ENCODE measurements at regions not wholly inside any gene's neighbourhood (a gene's known extent, or its start where the extent isn't known, plus 50 kb on each side); places are given as distances from the start of the nearest gene placed in this dataset.

DNA sequence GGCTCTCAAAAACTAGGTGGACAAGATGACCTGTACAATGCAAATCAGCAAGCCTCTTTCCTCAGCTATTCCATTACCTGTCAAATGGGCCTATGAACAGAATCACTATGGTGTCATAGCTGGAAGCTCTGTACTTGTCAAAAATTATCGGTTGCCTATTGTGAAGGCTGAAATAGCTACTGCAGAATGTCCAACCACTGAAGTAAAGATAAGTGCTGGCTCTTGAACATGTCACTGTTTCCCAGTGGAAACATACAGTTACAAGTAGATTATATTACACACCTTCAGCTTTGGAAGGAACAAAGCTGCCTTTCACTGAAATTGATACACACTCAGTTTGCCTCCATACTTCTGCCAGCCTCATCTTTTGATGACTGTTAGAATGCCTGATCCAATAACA lies 55.5 kb upstream of the PCDH9 start:
- ChIA-PET CTCF (no interaction called here), POLR2A (ENCODE audit: unreplicated experiment) (no interaction called here)
- no peak overlapping the region for H2AFZ ChIP-seq (ENCODE audit: low read length)
- no peaks in the 10 kb centered on the region for H3K9me2 ChIP-seq (replicated peaks; ENCODE audit: low read length)
- DNase-seq = no peak
- ATAC-seq = no peak
- H3K4me1 ChIP-seq (ENCODE audit: insufficient read depth, low read length) = no peaks in the 10 kb centered on the region
- intact Hi-C loops (cut with micrococcal nuclease) = no loop called here
- H3K36me3 ChIP-seq (ENCODE audit: low read depth, low read length) = no peaks in the 10 kb centered on the region
- no peaks in the 10 kb centered on the region for H3F3A ChIP-seq (ENCODE audit: low read length, unreplicated experiment)
- no peak overlapping the region for H3K4me2 ChIP-seq (ENCODE audit: low read length)
- no peak overlapping the region for H3K27ac ChIP-seq (ENCODE audit: low read length)
- H3K27me3 ChIP-seq (ENCODE audit: low read length) = no peaks in the 10 kb centered on the region
- H4K20me1 ChIP-seq (ENCODE audit: low read length) = no peaks in the 10 kb centered on the region
- no peak overlapping the region for H3K4me3 ChIP-seq (ENCODE audit: low read length)
- BruUV-seq (replicated peaks) = no TSS peak
- H3K9ac ChIP-seq (ENCODE audit: low read length) = no peak overlapping the region
- TF ChIP-seq, protein P1, sequence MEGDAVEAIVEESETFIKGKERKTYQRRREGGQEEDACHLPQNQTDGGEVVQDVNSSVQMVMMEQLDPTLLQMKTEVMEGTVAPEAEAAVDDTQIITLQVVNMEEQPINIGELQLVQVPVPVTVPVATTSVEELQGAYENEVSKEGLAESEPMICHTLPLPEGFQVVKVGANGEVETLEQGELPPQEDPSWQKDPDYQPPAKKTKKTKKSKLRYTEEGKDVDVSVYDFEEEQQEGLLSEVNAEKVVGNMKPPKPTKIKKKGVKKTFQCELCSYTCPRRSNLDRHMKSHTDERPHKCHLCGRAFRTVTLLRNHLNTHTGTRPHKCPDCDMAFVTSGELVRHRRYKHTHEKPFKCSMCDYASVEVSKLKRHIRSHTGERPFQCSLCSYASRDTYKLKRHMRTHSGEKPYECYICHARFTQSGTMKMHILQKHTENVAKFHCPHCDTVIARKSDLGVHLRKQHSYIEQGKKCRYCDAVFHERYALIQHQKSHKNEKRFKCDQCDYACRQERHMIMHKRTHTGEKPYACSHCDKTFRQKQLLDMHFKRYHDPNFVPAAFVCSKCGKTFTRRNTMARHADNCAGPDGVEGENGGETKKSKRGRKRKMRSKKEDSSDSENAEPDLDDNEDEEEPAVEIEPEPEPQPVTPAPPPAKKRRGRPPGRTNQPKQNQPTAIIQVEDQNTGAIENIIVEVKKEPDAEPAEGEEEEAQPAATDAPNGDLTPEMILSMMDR (conservative IDR thresholded peaks at IDR 0.05; ENCODE audit: low read depth, low read length) = no peak
- TF ChIP-seq EZH2 (IDR thresholded peaks at IDR 0.05; ENCODE audit: low read length, unreplicated experiment) = no peak
- no peak for TF ChIP-seq EZH2phosphoT487 (IDR thresholded peaks at IDR 0.05; ENCODE audit: borderline replicate concordance, low read length)
- H3K79me2 ChIP-seq (ENCODE audit: low read length) = no peaks in the 10 kb centered on the region
- H3K9me3 ChIP-seq (ENCODE audit: low read length) = no peaks in the 10 kb centered on the region

DNA sequence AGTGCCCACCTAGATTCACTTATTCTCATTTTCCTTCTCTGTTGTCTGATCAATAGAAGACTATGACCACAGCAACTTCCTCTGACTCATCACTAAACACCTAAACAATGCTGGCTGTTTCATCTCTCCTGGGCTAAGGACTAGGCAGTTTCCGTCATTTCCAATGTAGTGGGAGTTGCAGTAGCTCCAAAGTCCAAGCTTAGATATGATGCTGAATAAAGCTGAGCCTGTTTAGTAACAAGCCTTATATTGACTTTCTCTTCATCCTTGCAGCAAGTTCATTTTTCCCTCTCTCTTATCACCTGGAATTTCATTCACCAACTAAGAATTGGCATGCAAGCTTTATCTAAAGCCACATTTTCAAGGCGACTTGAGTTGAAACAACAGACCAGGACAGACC lies 53.5 kb upstream of the PCDH9 start:
- TF ChIP-seq EZH2phosphoT487 (IDR thresholded peaks at IDR 0.05; ENCODE audit: borderline replicate concordance, low read length) (no peak), EZH2 (IDR thresholded peaks at IDR 0.05; ENCODE audit: low read length, unreplicated experiment) (no peak)
- TF ChIP-seq, protein P1 (conservative IDR thresholded peaks at IDR 0.05; ENCODE audit: low read depth, low read length) = no peak
- POLR2A ChIA-PET (ENCODE audit: unreplicated experiment) = no interaction called here
- Histone ChIP-seq H3K9me2 (replicated peaks; ENCODE audit: low read length) (no peaks in the 10 kb centered on the region), H3F3A (ENCODE audit: low read length, unreplicated experiment) (no peaks in the 10 kb centered on the region), H3K4me2 (ENCODE audit: low read length) (no peak overlapping the region), H3K27me3 (ENCODE audit: low read length) (no peaks in the 10 kb centered on the region), H3K36me3 (ENCODE audit: low read depth, low read length) (no peaks in the 10 kb centered on the region), H3K79me2 (ENCODE audit: low read length) (no peaks in the 10 kb centered on the region), H3K4me1 (ENCODE audit: insufficient read depth, low read length) (no peaks in the 10 kb centered on the region), H2AFZ (ENCODE audit: low read length) (no peak overlapping the region), H3K4me3 (ENCODE audit: low read length) (no peak overlapping the region), H3K9me3 (ENCODE audit: low read length) (no peaks in the 10 kb centered on the region), H3K9ac (ENCODE audit: low read length) (no peak overlapping the region), H3K27ac (ENCODE audit: low read length) (no peak overlapping the region), H4K20me1 (ENCODE audit: low read length) (no peaks in the 10 kb centered on the region)
- DNase-seq (peak; percentile 3), ATAC-seq (no peak)
- intact Hi-C loops (cut with micrococcal nuclease) = no loop called here
- CTCF ChIA-PET = no interaction called here
- no TSS peak for BruUV-seq (replicated peaks)

DNA sequence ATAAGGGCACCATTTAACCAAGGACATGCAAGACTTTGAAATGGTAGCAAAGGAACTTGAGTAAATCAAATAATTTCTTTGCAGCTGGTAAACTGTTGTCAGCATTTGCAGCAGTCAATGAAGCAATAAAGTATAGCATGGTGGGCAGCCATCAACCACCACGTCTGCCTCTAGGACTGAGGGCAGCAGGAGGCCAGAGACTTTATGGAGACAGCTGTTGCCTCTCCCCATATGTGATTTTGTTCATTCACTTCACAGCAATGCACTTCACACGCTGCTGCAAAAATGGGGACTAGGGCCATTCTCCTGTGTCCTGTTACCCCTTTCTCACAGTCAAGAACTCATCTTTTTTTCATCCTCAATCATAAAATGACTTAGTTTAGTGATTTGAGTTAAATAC lies 51.3 kb upstream of the PCDH9 start:
- H3K79me2 ChIP-seq (ENCODE audit: low read length) = no peaks in the 10 kb centered on the region
- no peak for ATAC-seq
- TF ChIP-seq EZH2phosphoT487 (IDR thresholded peaks at IDR 0.05; ENCODE audit: borderline replicate concordance, low read length) = no peak
- no peak for TF ChIP-seq EZH2 (IDR thresholded peaks at IDR 0.05; ENCODE audit: low read length, unreplicated experiment)
- TF ChIP-seq, protein P1 (conservative IDR thresholded peaks at IDR 0.05; ENCODE audit: low read depth, low read length) = no peak
- no peak overlapping the region for H2AFZ ChIP-seq (ENCODE audit: low read length)
- H3K27me3 ChIP-seq (ENCODE audit: low read length) = no peaks in the 10 kb centered on the region
- no peak overlapping the region for H3K9ac ChIP-seq (ENCODE audit: low read length)
- intact Hi-C loops (cut with micrococcal nuclease) = no loop called here
- ChIA-PET POLR2A (ENCODE audit: unreplicated experiment) (no interaction called here), CTCF (no interaction called here)
- no TSS peak for BruUV-seq (replicated peaks)
- H4K20me1 ChIP-seq (ENCODE audit: low read length) = no peaks in the 10 kb centered on the region
- no peak overlapping the region for H3K4me2 ChIP-seq (ENCODE audit: low read length)
- H3K27ac ChIP-seq (ENCODE audit: low read length) = no peak overlapping the region
- DNase-seq = no peak
- H3K36me3 ChIP-seq (ENCODE audit: low read depth, low read length) = no peaks in the 10 kb centered on the region
- H3K4me1 ChIP-seq (ENCODE audit: insufficient read depth, low read length) = peaks cover 4% of the 10 kb centered on the region; the same call in 1 of the 2 replicates
- no peaks in the 10 kb centered on the region for H3K9me2 ChIP-seq (replicated peaks; ENCODE audit: low read length)
- H3K4me3 ChIP-seq (ENCODE audit: low read length) = no peak overlapping the region
- H3K9me3 ChIP-seq (ENCODE audit: low read length) = no peaks in the 10 kb centered on the region
- no peaks in the 10 kb centered on the region for H3F3A ChIP-seq (ENCODE audit: low read length, unreplicated experiment)

Data from PC-3 (cell line).